ENCODE measurements at regions not wholly inside any gene's neighbourhood (a gene's known extent, or its start where the extent isn't known, plus 50 kb on each side); places are given as distances from the start of the nearest gene placed in this dataset.

DNA sequence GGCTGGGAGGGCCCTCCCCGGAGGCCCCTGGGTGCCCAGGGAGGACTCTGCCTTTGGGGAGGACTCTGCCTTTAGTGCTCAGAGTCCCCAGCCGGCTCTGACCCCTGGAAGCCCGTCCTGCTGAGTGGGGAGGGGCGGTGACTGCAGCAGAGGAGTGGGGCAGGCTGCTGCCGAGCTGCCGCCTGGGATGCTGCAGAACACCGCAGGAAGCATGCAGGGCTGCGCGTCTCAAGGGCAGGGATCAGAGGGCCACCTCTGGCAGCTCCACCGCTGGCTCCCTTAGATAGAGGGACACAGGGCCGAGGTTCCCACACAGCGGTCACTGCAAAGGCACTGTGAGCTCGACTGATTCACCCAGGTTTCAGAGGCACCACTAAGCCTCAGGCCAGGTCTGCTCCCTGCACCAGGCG is 82.2 kb upstream of the GATA5 start:
- H4K20me1 ChIP-seq (ENCODE audit: control insufficient read depth, insufficient read depth, low read depth, low read length): no peaks in the 10 kb centered on the region
- no peak for TF ChIP-seq EZH2phosphoT487 (IDR thresholded peaks at IDR 0.05; ENCODE audit: borderline replicate concordance, low read length)
- TF ChIP-seq, protein P1, sequence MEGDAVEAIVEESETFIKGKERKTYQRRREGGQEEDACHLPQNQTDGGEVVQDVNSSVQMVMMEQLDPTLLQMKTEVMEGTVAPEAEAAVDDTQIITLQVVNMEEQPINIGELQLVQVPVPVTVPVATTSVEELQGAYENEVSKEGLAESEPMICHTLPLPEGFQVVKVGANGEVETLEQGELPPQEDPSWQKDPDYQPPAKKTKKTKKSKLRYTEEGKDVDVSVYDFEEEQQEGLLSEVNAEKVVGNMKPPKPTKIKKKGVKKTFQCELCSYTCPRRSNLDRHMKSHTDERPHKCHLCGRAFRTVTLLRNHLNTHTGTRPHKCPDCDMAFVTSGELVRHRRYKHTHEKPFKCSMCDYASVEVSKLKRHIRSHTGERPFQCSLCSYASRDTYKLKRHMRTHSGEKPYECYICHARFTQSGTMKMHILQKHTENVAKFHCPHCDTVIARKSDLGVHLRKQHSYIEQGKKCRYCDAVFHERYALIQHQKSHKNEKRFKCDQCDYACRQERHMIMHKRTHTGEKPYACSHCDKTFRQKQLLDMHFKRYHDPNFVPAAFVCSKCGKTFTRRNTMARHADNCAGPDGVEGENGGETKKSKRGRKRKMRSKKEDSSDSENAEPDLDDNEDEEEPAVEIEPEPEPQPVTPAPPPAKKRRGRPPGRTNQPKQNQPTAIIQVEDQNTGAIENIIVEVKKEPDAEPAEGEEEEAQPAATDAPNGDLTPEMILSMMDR (IDR thresholded peaks at IDR 0.05; ENCODE audit: low read depth, low read length, poor library complexity, severe bottlenecking): no peak
- H3K79me2 ChIP-seq (ENCODE audit: control insufficient read depth, low read length): no peaks in the 10 kb centered on the region
- H3K36me3 ChIP-seq (ENCODE audit: control insufficient read depth, low read length): no peaks in the 10 kb centered on the region
- peaks cover 6% of the 10 kb centered on the region; the same call in 1 of the 2 replicates for H3K27me3 ChIP-seq (ENCODE audit: control insufficient read depth, low read length)
- H3K4me1 ChIP-seq (ENCODE audit: control insufficient read depth, low read length): peaks cover 8% of the 10 kb centered on the region
- no peaks in the 10 kb centered on the region for H3K9me2 ChIP-seq (replicated peaks; ENCODE audit: control insufficient read depth, low read length)
- H3K9me3 ChIP-seq (ENCODE audit: control insufficient read depth, insufficient read depth, low read length): no peaks in the 10 kb centered on the region
- no peak overlapping the region for H3K27ac ChIP-seq (ENCODE audit: low read depth, low read length)
- no peaks in the 10 kb centered on the region; the same call in 1 of the 2 replicates for H3F3A ChIP-seq (ENCODE audit: control insufficient read depth, insufficient read depth)
- no peak overlapping the region for H3K4me2 ChIP-seq (ENCODE audit: low read length)
- no peak overlapping the region for H3K4me3 ChIP-seq (ENCODE audit: low read length)

DNA sequence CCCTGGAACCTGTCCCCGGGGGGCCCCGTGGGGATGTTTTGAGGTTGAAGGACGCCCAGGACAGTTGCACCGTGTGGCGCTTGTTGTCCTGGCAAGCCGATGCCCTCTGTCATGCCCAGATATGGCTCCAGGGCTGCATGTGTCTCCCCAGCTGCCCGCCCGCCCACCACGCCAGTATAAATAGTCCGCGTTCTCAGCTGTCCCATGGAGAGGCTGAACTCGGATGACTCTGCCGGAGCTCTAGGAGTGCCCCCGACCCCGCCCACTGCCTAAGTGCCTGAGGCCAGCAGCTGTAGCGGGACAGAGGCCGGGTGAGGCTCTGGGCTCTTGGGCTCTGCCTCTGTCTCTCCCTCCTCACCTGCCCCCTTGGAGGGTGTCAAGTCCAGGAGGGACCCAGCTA is 83.0 kb upstream of the GATA5 start:
- Histone ChIP-seq H4K20me1 (ENCODE audit: control insufficient read depth, insufficient read depth, low read depth, low read length) (no peaks in the 10 kb centered on the region), H3K9me3 (ENCODE audit: control insufficient read depth, insufficient read depth, low read length) (no peaks in the 10 kb centered on the region), H3F3A (ENCODE audit: control insufficient read depth, insufficient read depth) (no peaks in the 10 kb centered on the region; the same call in 1 of the 2 replicates), H3K4me1 (ENCODE audit: control insufficient read depth, low read length) (peaks cover 8% of the 10 kb centered on the region), H3K4me3 (ENCODE audit: low read length) (no peak overlapping the region), H3K9me2 (replicated peaks; ENCODE audit: control insufficient read depth, low read length) (no peaks in the 10 kb centered on the region), H3K79me2 (ENCODE audit: control insufficient read depth, low read length) (no peaks in the 10 kb centered on the region), H3K36me3 (ENCODE audit: control insufficient read depth, low read length) (no peaks in the 10 kb centered on the region), H3K27ac (ENCODE audit: low read depth, low read length) (no peak overlapping the region), H3K27me3 (ENCODE audit: control insufficient read depth, low read length) (peaks cover 6% of the 10 kb centered on the region; the same call in 1 of the 2 replicates), H3K4me2 (ENCODE audit: low read length) (no peak overlapping the region)
- TF ChIP-seq, protein P1 (IDR thresholded peaks at IDR 0.05; ENCODE audit: low read depth, low read length, poor library complexity, severe bottlenecking): no peak
- TF ChIP-seq EZH2phosphoT487 (IDR thresholded peaks at IDR 0.05; ENCODE audit: borderline replicate concordance, low read length): no peak

DNA sequence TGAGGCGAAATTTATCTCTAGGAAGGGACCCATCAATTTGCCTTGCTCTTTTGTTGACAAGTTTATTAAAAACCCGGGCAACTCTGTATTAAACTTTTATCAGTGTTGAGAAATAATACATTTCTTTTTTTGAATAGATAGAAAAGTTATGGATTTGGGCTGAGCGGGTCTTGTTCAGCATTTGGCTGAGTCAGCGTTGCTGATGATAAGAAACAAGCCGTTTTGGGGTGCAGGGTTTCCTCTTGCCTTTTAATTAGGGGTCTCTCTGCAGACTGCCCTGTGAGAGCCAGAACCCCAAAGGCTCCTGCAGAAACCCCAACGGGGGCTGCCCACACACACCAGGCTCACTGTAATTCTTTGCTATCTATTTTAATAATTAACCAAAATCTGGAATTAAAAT is 82.1 kb upstream of the SLCO4A1 start:
- H3K9me2 ChIP-seq (replicated peaks; ENCODE audit: control insufficient read depth, low read length): no peaks in the 10 kb centered on the region
- no peaks in the 10 kb centered on the region; the same call in 1 of the 2 replicates for H3F3A ChIP-seq (ENCODE audit: control insufficient read depth, insufficient read depth)
- H4K20me1 ChIP-seq (ENCODE audit: control insufficient read depth, insufficient read depth, low read depth, low read length): no peaks in the 10 kb centered on the region
- H3K9me3 ChIP-seq (ENCODE audit: control insufficient read depth, insufficient read depth, low read length): no peaks in the 10 kb centered on the region
- H3K4me1 ChIP-seq (ENCODE audit: control insufficient read depth, low read length): peaks cover 8% of the 10 kb centered on the region
- H3K79me2 ChIP-seq (ENCODE audit: control insufficient read depth, low read length): no peaks in the 10 kb centered on the region
- no peak overlapping the region for H3K27ac ChIP-seq (ENCODE audit: low read depth, low read length)
- no peaks in the 10 kb centered on the region for H3K36me3 ChIP-seq (ENCODE audit: control insufficient read depth, low read length)
- TF ChIP-seq, protein P1 (IDR thresholded peaks at IDR 0.05; ENCODE audit: low read depth, low read length, poor library complexity, severe bottlenecking): no peak
- no peak for TF ChIP-seq EZH2phosphoT487 (IDR thresholded peaks at IDR 0.05; ENCODE audit: borderline replicate concordance, low read length)
- H3K27me3 ChIP-seq (ENCODE audit: control insufficient read depth, low read length): peaks cover 6% of the 10 kb centered on the region; the same call in 1 of the 2 replicates
- no peak overlapping the region for H3K4me2 ChIP-seq (ENCODE audit: low read length)
- no peak overlapping the region for H3K4me3 ChIP-seq (ENCODE audit: low read length)
